HUDEP-2 (cell line): ENCODE measurements at regions not wholly inside any gene's neighbourhood (a gene's known extent, or its start where the extent isn't known, plus 50 kb on each side); places are given as distances from the start of the nearest gene placed in this dataset.
"Not testable (repeated sequence)": the region's sequence is repeated elsewhere in the genome, so short reads cannot be mapped to it uniquely, and the experiment has no call there.

Source experiments
- DNase-seq, 76 experiments: peaks; one replicate each; lab custom pipeline; 2025; ENCODE audit not compliant: unreplicated experiment in 76 of 76; lab: John Stamatoyannopoulos, UW

DNA sequence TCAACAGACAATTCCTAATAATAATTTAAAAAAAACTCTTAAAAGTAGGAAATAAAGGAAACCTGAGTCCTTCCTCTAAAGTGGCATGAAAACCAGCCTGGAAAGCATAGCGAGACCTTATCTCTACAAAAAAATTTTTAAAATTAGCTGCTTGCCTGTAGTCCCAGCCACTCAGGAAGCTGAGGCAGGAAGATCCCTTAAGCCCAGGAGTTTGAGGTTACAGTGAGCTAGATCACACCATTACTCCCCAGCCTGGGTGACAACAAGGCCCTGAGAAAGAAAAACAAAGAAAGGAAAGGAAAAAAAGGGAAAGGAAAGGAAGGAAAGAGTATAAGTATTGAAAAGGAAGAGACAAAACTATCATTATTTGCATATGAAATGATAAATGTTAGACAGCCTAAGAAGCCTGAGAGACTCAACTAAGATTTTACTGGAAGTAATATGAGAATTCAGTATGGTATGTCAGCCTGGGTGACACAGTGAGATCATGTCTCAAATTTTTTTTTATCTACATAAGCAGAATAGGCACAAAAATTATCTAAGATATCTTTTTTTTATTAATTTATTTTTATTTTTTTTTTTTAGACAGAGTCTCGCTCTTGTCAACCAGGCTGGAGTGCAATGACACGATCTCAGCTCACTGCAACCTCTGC is 113.0 kb downstream of the GOSR1 start:
- DNase-seq = no peak

DNA sequence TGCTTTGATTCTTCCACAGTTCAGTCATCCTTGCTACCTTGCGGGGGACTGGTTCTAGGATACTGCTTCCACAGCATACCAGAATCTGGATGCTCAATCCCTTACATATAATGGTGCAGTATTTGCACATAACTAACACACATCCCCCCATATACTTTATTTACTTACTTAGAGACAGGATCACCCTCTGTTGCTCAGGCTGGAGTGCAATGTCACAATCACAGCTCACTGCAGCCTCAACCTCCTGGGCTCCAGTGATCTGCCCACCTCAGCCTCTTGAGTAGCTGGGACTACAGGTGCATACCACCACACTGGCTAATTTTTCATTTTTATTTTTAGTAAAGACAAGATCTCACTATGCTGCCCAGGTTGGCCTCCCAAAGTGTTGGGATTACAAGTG is 112.2 kb downstream of the GOSR1 start:
- DNase-seq = no peak

DNA sequence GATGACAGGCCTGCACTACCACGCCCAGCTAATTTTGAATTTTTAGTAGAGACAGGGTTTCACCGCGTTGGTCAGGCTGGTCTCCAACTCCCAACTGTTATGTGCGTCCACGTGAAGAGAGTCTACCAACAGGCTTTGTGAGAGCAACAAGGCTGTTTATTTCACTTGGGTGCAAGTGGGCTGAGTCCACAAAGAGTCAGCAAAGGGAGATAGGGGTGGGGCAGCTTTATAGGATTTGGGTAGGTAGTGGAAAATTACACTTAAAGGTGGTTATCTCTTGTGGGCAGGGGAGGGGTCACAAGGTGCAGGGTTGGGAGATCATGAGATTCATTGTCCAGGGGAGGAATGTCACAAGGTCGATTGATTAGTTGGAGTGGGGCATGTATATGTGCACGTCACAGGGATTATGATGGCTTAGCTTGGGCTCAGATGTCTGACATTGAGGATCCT is 111.6 kb downstream of the GOSR1 start:
- DNase-seq = peak in 1 of 76 experiments; percentile 28

DNA sequence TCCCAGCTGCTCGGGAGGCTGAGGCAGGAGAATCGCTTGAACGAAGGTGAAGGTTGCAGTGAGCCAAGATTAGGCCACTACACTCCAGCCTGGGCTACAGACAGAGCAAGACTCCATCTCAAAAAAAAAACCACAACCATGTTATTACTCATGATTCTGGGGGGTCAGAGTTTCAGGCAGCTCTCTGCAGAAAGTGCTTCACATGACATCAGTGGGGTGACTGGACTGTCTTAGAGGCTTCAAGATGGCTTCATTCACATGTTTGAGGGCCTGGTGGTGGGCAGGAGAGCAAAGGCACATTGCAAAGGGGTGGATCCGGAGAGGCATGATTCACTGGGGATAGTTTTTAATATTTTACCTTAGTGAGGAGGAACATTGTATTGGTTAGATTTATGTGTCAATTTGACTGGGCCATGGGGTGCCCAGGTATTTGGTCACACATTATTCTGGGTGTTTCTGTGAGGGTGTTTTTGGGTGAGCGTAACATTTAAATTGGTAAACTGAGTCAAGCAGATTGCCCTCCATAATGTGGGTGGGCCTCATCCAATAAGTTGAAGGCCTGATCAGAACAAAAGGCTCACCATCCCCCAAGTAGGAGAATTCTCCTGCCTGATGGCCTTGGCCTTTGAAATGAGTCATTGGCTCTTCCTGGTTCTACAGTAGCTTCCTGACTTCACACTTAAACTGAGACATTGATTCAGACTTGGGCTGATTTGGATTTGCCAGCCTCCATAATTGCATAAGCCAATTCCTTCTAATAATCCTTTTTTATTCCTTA is 109.8 kb downstream of the GOSR1 start:
- no peak for DNase-seq

DNA sequence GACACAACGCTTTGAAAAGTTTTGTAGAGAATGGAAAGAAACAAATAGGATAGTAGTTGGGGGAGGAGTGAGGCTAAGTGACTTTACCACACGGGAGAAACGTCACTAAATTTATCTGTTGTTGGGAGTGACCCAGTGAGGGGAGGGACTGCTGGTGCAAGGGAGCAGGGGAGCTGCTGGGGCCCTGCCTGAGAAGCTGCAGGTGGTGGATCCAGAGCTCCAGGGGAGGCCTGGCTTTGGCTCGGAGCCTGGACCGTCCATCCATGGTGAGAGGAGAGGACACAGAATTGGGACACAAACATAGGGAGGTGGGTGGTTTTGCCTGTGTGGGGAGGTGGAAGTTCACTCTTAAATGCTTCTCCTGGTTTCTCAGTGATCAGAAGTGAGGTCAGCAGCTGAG is 107.6 kb downstream of the GOSR1 start:
- DNase-seq = no peak

DNA sequence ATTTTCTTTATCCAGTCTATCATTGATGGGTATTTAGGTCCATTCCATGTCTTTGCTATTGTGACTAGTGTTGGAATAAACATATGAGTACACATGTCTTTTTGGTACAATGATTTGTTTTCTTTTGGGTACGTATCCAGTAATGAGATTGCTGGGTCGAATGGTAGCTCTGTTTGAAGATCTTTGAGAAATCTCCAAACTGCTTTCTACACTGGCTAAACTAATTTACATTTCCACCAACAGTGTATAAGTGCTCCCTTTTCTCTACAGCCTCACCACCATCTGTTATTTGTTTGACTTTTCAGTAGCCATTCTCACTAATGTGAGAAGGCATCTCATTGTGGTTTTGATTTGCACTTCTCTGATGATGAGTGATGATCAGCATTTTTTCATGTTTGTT is 103.7 kb downstream of the GOSR1 start:
- no peak for DNase-seq

DNA sequence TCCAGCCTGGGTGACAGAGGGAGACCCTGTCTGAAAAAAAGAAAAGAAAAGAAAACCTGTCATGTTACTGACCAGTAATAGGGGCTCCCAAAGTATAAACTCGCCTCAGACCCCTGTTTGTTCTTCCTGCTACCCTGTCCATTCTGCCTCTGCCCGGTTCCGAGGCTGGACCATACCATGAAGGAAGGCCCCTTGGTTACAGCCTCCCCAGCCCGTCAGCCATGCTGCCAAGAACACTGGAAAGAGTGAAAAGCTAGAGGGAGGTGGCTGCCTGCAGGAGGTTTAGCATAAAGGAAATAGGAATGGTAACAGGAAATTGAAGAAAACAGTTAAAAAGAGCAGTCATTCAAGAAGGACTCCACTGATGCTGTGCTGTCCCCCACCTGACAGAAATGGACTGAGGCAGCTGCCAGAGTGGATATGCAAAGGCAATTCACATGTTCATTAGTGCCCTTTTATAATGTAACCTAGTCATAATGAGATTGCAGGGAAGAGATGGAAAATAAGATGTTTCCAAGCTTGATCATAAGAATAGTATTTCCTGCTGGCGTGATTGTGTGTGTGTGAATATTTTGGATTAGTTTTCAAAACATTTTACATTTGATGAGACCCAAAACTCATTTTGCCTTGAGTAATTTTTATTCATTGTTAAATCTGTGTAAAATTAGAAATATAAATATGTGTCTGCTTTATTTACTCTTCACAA is 102.6 kb downstream of the GOSR1 start:
- DNase-seq = no peak

DNA sequence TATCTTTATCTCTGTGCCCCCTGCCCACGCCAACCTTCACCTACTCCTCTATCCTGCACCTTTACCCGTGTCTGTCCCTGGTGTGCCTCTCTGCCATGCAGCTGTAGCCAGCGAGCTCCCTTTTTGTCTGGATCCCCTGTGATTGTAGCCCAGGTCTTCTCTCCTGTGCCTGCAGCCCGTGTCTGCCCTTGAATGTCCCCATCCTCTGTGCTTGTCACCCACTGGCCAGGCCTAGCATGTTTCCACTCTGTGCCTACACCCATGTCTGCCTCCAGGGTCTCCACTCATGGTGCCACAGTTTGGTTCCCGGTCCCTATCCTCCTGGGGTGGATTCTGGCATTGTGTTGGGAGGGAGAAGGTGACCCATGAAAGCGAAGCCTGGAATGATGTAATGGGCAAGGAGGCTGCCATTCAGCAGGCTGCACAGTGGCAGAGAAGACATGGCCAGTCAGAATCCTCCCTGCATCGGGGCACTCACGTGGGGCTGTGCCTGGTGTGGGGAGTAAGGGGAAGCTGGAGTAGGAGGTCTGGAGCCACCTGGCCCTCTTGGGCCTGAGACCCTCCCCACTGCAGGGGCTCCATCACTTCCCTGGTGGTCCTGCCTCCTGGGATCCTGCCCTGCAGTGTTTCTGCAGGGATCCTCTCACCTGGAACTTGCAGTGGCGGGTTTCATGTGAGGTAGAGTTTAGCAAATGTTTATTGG is 101.0 kb downstream of the GOSR1 start:
- DNase-seq = not testable (repeated sequence)
